HepG2 (cell line): ENCODE measurements at regions not wholly inside any gene's neighbourhood (a gene's known extent, or its start where the extent isn't known, plus 50 kb on each side); places are given as distances from the start of the nearest gene placed in this dataset.

Experiments
- EP300 ChIP-seq, 3 experiments: sonication (generic) in 1 of 3; formaldehyde crosslinking in 1 of 3; IDR thresholded peaks; 2 replicates each; pipeline versions ENCODE4 v1.5.1 to v1.6.1; 2011 to 2020; ENCODE audit warnings: low read depth in 2 of 3, low read length in 2 of 3, borderline replicate concordance in 1 of 3, improper control_type of control experiment in 1 of 3, mild to moderate bottlenecking in 1 of 3, missing genetic modification reagents in 1 of 3, moderate library complexity in 1 of 3
- HOXA7 ChIP-seq: sonication (generic); formaldehyde crosslinking; IDR thresholded peaks from 2 replicates; pipeline ENCODE4 v1.8.1; 2022; ENCODE audit warnings: mild to moderate bottlenecking, missing genetic modification reagents, moderate library complexity
- JUNB ChIP-seq: sonication (generic); formaldehyde crosslinking; IDR thresholded peaks from 2 replicates; pipeline ENCODE4 v1.8.0; 2022; ENCODE audit warnings: missing genetic modification reagents, mild to moderate bottlenecking, borderline replicate concordance
- POLR2A ChIP-seq, 2 experiments: IDR thresholded peaks; 2 replicates each; pipeline ENCODE4 v1.6.1; 2011; ENCODE audit warnings: low read depth in 2 of 2, low read length in 2 of 2, mild to moderate bottlenecking in 1 of 2, moderate library complexity in 1 of 2; ENCODE audit not compliant: insufficient read depth in 1 of 2
- SP4 ChIP-seq: sonication (generic); formaldehyde crosslinking; IDR thresholded peaks from 2 replicates; pipeline ENCODE4 v1.8.1; 2023; ENCODE audit warnings: mild to moderate bottlenecking, missing genetic modification reagents
- ZC3H4 ChIP-seq: sonication (generic); formaldehyde crosslinking; IDR thresholded peaks from 2 replicates; pipeline ENCODE4 v1.4.0; 2020; ENCODE audit warnings: missing genetic modification reagents, borderline replicate concordance
- ZNF550 ChIP-seq: sonication (generic); formaldehyde crosslinking; IDR thresholded peaks from 2 replicates; pipeline ENCODE4 v1.4.0; 2020; ENCODE audit warnings: mild to moderate bottlenecking, missing genetic modification reagents, borderline replicate concordance
- TF ChIP-seq, protein P1 (sequence below): sonication (generic); formaldehyde crosslinking; IDR thresholded peaks from one replicate; pipeline ENCODE4 v1.5.1; 2020; ENCODE audit warnings: mild to moderate bottlenecking, missing genetic modification reagents; ENCODE audit errors: not compliant biosample characterization

DNA sequence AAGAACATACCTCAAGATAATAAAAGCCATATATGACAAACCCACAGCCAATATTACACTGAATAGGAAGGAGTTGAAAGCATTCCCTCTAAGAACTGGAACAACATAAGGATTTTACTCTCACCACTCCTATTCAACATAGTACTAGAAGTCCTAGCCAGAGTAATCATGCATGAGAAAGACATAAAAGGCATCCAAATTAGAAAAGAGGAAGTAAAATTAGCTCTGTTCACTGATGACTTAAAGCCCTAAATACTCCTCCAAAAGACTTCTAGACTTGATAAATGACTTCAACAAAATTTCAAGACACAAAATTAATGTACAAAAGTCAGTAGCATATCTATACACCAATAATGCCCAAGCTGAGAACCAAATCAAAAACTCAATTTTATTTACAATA is 235.7 kb downstream of the NKX6-1 start:
- TF ChIP-seq EP300 (IDR thresholded peaks at IDR 0.05; ENCODE audit: low read depth in 2 of 2, low read length in 2 of 2) (no peak), EP300 (CRISPR knock-in tag; IDR thresholded peaks at IDR 0.05; ENCODE audit: borderline replicate concordance) (no peak), JUNB (CRISPR knock-in tag) (no peak), POLR2A (IDR thresholded peaks at IDR 0.05; ENCODE audit: insufficient read depth in 1 of 2, low read depth in 2 of 2, low read length in 2 of 2) (no peak), HOXA7 (no peak), ZNF550 (CRISPR knock-in tag) (no peak), SP4 (CRISPR knock-in tag) (no peak), ZC3H4 (CRISPR knock-in tag) (no peak)
- TF ChIP-seq, protein P1, sequence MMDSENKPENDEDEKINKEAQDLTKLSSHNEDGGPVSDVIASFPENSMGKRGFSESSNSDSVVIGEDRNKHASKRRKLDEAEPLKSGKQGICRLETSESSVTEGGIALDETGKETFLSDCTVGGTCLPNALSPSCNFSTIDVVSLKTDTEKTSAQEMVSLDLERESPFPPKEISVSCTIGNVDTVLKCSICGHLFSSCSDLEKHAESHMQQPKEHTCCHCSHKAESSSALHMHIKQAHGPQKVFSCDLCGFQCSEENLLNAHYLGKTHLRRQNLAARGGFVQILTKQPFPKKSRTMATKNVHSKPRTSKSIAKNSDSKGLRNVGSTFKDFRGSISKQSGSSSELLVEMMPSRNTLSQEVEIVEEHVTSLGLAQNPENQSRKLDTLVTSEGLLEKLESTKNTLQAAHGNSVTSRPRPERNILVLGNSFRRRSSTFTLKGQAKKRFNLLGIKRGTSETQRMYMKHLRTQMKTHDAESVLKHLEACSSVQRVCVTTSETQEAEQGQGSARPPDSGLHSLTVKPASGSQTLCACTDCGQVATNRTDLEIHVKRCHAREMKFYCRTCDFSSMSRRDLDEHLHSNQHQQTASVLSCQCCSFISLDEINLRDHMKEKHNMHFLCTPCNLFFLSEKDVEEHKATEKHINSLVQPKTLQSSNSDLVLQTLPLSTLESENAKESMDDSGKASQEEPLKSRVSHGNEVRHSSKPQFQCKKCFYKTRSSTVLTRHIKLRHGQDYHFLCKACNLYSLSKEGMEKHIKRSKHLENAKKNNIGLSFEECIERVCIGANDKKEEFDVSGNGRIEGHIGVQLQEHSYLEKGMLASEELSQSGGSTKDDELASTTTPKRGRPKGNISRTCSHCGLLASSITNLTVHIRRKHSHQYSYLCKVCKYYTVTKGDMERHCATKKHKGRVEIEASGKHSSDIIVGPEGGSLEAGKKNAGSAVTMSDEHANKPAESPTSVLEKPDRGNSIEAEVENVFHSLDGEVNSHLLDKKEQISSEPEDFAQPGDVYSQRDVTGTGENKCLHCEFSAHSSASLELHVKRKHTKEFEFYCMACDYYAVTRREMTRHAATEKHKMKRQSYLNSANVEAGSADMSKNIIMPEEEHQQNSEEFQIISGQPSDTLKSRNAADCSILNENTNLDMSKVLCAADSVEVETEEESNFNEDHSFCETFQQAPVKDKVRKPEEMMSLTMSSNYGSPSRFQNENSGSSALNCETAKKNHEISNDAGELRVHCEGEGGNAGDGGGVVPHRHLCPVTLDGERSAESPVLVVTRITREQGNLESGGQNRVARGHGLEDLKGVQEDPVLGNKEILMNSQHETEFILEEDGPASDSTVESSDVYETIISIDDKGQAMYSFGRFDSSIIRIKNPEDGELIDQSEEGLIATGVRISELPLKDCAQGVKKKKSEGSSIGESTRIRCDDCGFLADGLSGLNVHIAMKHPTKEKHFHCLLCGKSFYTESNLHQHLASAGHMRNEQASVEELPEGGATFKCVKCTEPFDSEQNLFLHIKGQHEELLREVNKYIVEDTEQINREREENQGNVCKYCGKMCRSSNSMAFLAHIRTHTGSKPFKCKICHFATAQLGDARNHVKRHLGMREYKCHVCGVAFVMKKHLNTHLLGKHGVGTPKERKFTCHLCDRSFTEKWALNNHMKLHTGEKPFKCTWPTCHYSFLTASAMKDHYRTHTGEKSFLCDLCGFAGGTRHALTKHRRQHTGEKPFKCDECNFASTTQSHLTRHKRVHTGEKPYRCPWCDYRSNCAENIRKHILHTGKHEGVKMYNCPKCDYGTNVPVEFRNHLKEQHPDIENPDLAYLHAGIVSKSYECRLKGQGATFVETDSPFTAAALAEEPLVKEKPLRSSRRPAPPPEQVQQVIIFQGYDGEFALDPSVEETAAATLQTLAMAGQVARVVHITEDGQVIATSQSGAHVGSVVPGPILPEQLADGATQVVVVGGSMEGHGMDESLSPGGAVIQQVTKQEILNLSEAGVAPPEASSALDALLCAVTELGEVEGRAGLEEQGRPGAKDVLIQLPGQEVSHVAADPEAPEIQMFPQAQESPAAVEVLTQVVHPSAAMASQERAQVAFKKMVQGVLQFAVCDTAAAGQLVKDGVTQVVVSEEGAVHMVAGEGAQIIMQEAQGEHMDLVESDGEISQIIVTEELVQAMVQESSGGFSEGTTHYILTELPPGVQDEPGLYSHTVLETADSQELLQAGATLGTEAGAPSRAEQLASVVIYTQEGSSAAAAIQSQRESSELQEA (CRISPR knock-in tag): no peak
